ENCODE measurements at regions not wholly inside any gene's neighbourhood (a gene's known extent, or its start where the extent isn't known, plus 50 kb on each side); places are given as distances from the start of the nearest gene placed in this dataset.

DNA sequence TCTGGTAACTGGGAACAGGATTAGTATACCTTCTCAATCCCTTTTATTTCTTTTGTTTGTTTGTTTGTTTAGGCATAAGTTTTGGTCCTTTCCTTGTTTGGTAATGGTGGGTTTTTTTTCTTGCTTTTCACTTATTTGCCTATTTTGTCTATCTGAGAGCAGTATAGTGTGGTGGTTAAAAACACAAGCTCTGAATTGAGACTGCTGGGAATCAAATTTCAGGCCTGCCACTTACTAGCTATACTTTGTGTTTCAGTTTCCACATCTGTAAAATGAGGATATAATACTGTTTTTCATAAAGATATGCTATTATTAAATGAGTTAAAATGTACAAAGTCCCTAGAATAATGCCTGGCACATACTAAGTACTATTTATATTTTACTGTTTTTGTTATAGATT is 81.6 kb upstream of the IVNS1ABP start:
- H3K4me3 ChIP-seq = no peak overlapping the region
- H3K27me3 ChIP-seq (replicated peaks; ENCODE audit: insufficient read depth) = no peaks in the 10 kb centered on the region
- no peaks in the 10 kb centered on the region for H3K9me3 ChIP-seq
- TF ChIP-seq, protein P1, sequence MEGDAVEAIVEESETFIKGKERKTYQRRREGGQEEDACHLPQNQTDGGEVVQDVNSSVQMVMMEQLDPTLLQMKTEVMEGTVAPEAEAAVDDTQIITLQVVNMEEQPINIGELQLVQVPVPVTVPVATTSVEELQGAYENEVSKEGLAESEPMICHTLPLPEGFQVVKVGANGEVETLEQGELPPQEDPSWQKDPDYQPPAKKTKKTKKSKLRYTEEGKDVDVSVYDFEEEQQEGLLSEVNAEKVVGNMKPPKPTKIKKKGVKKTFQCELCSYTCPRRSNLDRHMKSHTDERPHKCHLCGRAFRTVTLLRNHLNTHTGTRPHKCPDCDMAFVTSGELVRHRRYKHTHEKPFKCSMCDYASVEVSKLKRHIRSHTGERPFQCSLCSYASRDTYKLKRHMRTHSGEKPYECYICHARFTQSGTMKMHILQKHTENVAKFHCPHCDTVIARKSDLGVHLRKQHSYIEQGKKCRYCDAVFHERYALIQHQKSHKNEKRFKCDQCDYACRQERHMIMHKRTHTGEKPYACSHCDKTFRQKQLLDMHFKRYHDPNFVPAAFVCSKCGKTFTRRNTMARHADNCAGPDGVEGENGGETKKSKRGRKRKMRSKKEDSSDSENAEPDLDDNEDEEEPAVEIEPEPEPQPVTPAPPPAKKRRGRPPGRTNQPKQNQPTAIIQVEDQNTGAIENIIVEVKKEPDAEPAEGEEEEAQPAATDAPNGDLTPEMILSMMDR (IDR thresholded peaks at IDR 0.05) = no peak
- peaks cover 9 to 18% of the 10 kb centered on the region in 2 donors for H3K4me1 ChIP-seq (ENCODE audit: control insufficient read depth in 1 of 2, low read depth in 2 of 2)
- no peak for DNase-seq (ENCODE audit: low spot score)
- no peaks in the 10 kb centered on the region for H3K36me3 ChIP-seq
- no peak overlapping the region for H3K27ac ChIP-seq
- no peak for ATAC-seq (ENCODE audit: insufficient number of reproducible peaks, low FRiP score, low read depth)

DNA sequence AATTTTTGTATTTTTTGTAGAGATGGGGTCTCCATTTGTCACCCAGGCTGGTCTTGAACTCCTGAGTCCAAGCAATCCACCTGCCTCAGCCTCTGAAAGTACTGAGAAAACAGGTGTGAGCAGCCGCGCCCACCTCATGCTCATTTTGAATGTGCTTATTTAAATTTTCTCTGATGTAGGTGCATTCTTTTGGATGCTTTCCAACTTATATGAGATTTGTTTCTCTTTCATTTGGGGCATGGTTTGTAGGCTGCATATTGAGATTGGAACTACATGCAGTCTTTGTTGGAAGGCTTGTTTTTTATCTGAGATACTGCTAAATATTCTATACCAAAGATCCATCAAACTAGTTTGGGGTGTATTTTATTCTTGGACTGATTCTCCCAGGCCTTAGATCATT is 81.0 kb upstream of the IVNS1ABP start:
- ATAC-seq (ENCODE audit: insufficient number of reproducible peaks, low FRiP score, low read depth) (no peak), DNase-seq (ENCODE audit: low spot score) (no peak)
- Histone ChIP-seq H3K27ac (no peak overlapping the region), H3K36me3 (no peaks in the 10 kb centered on the region), H3K27me3 (replicated peaks; ENCODE audit: insufficient read depth) (no peaks in the 10 kb centered on the region), H3K9me3 (no peaks in the 10 kb centered on the region), H3K4me1 (ENCODE audit: control insufficient read depth in 1 of 2, low read depth in 2 of 2) (peaks cover 9 to 18% of the 10 kb centered on the region in 2 donors), H3K4me3 (no peak overlapping the region)
- TF ChIP-seq, protein P1 (IDR thresholded peaks at IDR 0.05) = no peak

DNA sequence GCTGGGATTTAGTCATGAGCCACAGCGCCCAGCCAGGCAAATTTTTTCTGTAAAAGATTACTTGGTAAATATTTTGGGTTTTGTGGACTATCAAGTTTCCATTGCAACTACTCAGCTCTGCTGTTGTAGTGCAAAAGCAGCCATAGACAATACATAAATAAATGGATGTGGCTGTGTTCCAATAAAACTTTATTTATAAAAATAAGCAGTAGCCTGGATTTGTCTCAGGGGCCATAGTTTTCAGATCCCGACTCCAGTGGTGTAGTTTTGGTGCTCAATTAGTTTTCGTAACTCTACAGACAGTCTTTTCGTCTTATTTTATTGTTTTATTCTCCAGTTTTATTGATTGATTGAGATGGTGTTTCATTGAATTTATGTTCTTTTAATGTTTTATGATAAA is 80.1 kb upstream of the IVNS1ABP start:
- ATAC-seq (ENCODE audit: insufficient number of reproducible peaks, low FRiP score, low read depth) = no peak
- Histone ChIP-seq H3K9me3 (no peaks in the 10 kb centered on the region), H3K27me3 (replicated peaks; ENCODE audit: insufficient read depth) (no peaks in the 10 kb centered on the region), H3K4me1 (ENCODE audit: control insufficient read depth in 1 of 2, low read depth in 2 of 2) (peaks cover 9 to 18% of the 10 kb centered on the region in 2 donors), H3K4me3 (no peak overlapping the region), H3K27ac (no peak overlapping the region), H3K36me3 (no peaks in the 10 kb centered on the region)
- TF ChIP-seq, protein P1 (IDR thresholded peaks at IDR 0.05) = no peak
- DNase-seq (ENCODE audit: low spot score) = no peak

DNA sequence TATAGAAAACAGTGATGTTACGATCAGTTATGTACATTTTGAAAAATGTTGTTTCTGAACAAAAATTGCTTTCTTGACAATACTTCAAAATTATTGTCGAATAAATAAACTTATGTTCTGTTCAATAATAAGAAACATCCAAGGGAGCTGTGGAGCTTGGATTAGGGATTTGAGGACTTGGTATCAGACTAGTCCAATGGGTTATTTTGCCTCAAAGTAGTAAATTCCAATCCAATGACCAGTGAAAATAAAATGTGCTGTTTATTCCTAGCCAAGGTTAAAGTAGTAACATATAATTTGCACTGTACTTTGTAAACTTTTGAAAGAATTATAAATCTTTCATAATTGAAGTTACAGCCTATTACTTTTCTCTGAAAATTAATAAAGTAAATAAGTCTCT is 79.1 kb upstream of the IVNS1ABP start:
- H3K9me3 ChIP-seq = no peaks in the 10 kb centered on the region
- no peaks in the 10 kb centered on the region for H3K27me3 ChIP-seq (replicated peaks; ENCODE audit: insufficient read depth)
- no peak overlapping the region for H3K27ac ChIP-seq
- no peaks in the 10 kb centered on the region for H3K36me3 ChIP-seq
- DNase-seq (ENCODE audit: low spot score) (no peak), ATAC-seq (ENCODE audit: insufficient number of reproducible peaks, low FRiP score, low read depth) (no peak)
- no peak overlapping the region for H3K4me3 ChIP-seq
- TF ChIP-seq, protein P1 (IDR thresholded peaks at IDR 0.05) = no peak
- peaks cover 9 to 18% of the 10 kb centered on the region in 2 donors for H3K4me1 ChIP-seq (ENCODE audit: control insufficient read depth in 1 of 2, low read depth in 2 of 2)

DNA sequence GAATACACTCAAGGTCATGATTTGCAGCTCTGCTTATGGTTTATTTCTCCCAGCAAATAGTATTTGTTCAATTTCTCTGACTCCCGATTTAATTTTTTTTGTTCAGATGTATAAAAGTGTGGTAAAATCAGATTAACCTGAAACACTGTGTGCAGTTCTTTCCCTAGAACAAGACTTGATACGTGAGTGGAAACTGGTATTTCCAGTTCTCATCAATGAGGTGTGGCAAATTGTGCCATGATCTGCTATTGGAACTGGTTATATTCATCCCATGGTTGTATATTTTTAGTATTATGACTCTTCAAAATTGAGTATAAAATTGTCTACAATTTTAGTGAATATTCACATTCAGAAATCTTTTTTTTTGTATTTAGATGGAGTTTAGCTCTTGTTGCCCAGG is 76.8 kb upstream of the IVNS1ABP start:
- ATAC-seq (ENCODE audit: insufficient number of reproducible peaks, low FRiP score, low read depth) = no peak
- H3K36me3 ChIP-seq = no peaks in the 10 kb centered on the region
- no peaks in the 10 kb centered on the region for H3K27me3 ChIP-seq (replicated peaks; ENCODE audit: insufficient read depth)
- H3K4me3 ChIP-seq = no peak overlapping the region
- TF ChIP-seq, protein P1 (IDR thresholded peaks at IDR 0.05) = no peak
- DNase-seq (ENCODE audit: low spot score) = no peak
- H3K27ac ChIP-seq = no peak overlapping the region
- peaks cover 5 to 11% of the 10 kb centered on the region in 2 donors for H3K4me1 ChIP-seq (ENCODE audit: control insufficient read depth in 1 of 2, low read depth in 2 of 2)
- H3K9me3 ChIP-seq = no peaks in the 10 kb centered on the region

Measured in thoracic aorta (tissue), 2 donors.